BJ (cell line): ENCODE measurements at regions not wholly inside any gene's neighbourhood (a gene's known extent, or its start where the extent isn't known, plus 50 kb on each side); places are given as distances from the start of the nearest gene placed in this dataset.

Experiments used
- CTCF ChIA-PET: fragments of 350-600 bp; formaldehyde crosslinking; extraction: SDS; loops from one replicate; lab custom pipeline; 2021; ENCODE audit warnings: antibody characterized with exemption, inconsistent platforms; lab: Yijun Ruan, JAX
- POLR2A ChIA-PET: fragments of 300-600 bp; sonication (Branson Sonifier 250); formaldehyde crosslinking; extraction: SDS; loops from one replicate; lab custom pipeline; 2021; ENCODE audit warnings: antibody characterized with exemption; lab: Charles Lee
- DNase-seq: peaks from one replicate; pipeline ENCODE4 v3.0.0-alpha.2; 2011; ENCODE audit warnings: low read depth
- H3K27me3 ChIP-seq: 2 replicates; pipeline ENCODE4 v1.6.0; 2011; ENCODE audit warnings: low read length; ENCODE audit not compliant: control insufficient read depth, insufficient read depth
- H3K36me3 ChIP-seq: 2 replicates; pipeline ENCODE4 v1.5.1; 2011; ENCODE audit warnings: low read length; ENCODE audit not compliant: control insufficient read depth, insufficient read depth
- H3K4me3 ChIP-seq: 2 replicates; pipeline ENCODE4 v1.5.1; 2011; ENCODE audit warnings: low read depth, mild to moderate bottlenecking, control low read depth, low read length
- CTCF ChIP-seq: IDR thresholded peaks from 2 replicates; pipeline ENCODE4 v1.5.1; 2011; ENCODE audit warnings: low read depth, mild to moderate bottlenecking, control low read depth, inconsistent platforms, low read length, moderate library complexity; ENCODE audit not compliant: insufficient read depth

- DNase-seq: no peak
- ChIA-PET CTCF (no interaction called here), POLR2A (no interaction called here)
- Histone ChIP-seq H3K36me3 (no peaks in the 10 kb centered on the region), H3K27me3 (peaks cover 4% of the 10 kb centered on the region), H3K4me3 (no peak overlapping the region)
- no peak for TF ChIP-seq CTCF
Measured at GRCh38 chr11:116538677-116539076, 234.1 kb downstream of the BUD13 start.

DNA sequence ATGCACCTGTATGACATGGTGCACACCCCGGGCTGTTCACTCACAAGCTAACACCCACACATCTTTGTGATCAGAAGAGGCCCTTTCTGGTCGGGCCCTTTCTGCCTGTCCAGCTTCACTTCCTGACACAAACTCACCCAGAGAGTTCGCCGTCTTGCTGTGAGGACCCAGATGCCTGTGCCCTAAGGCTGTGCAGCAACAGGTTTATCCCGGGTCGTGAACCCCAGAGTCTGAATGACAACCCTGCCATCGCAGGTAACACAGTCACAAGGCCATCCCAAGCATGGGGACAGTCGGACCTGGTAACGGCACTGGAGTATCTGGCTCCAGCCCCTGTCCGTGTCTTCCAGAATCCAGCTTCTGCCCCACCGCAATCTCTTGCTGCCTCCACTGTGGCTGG lies 235.1 kb downstream of the BUD13 start:
- no peak for DNase-seq
- POLR2A ChIA-PET: no interaction called here
- TF ChIP-seq CTCF: no peak
- Histone ChIP-seq H3K4me3 (no peak overlapping the region), H3K36me3 (no peaks in the 10 kb centered on the region), H3K27me3 (peaks cover 4% of the 10 kb centered on the region)
- CTCF ChIA-PET: no interaction called here

- POLR2A ChIA-PET: no interaction called here
- Histone ChIP-seq H3K27me3 (peaks cover 5% of the 10 kb centered on the region), H3K4me3 (no peak overlapping the region), H3K36me3 (no peaks in the 10 kb centered on the region)
- no peak for TF ChIP-seq CTCF
- CTCF ChIA-PET: no interaction called here
- no peak for DNase-seq
Measured at GRCh38 chr11:116537121-116537520, 235.7 kb downstream of the BUD13 start.

DNA sequence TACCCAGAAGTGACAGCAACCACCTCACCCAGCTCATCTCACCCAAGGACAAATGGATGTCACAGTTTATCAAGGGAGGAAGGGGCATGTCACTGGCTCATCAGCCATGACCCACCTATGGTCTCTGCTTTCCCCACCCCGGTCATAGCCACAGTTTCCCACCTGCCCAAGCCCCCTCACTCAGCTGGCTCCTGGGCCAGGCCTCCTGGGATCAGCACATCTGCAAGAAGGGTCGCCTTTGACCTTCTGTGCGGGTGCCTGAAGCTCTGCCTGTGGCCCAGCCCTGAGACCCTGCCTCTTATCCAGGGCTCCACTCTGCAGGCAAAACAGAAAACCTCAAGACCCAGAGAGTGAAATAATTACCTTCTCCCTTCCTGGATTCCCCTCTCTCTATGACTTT lies 236.4 kb downstream of the BUD13 start:
- POLR2A ChIA-PET: no interaction called here
- no peak for TF ChIP-seq CTCF
- DNase-seq: no peak
- no peak overlapping the region for H3K4me3 ChIP-seq
- no peaks in the 10 kb centered on the region for H3K36me3 ChIP-seq
- H3K27me3 ChIP-seq: peaks cover 5% of the 10 kb centered on the region
- CTCF ChIA-PET: no interaction called here

- Histone ChIP-seq H3K27me3 (peaks cover 5% of the 10 kb centered on the region), H3K36me3 (no peaks in the 10 kb centered on the region), H3K4me3 (no peak overlapping the region)
- CTCF ChIA-PET: no interaction called here
- DNase-seq: no peak
- no peak for TF ChIP-seq CTCF
- POLR2A ChIA-PET: no interaction called here
Measured at GRCh38 chr11:116535994-116536393, 236.8 kb downstream of the BUD13 start.
